ENCODE measurements at regions not wholly inside any gene's neighbourhood (a gene's known extent, or its start where the extent isn't known, plus 50 kb on each side); places are given as distances from the start of the nearest gene placed in this dataset.

DNA sequence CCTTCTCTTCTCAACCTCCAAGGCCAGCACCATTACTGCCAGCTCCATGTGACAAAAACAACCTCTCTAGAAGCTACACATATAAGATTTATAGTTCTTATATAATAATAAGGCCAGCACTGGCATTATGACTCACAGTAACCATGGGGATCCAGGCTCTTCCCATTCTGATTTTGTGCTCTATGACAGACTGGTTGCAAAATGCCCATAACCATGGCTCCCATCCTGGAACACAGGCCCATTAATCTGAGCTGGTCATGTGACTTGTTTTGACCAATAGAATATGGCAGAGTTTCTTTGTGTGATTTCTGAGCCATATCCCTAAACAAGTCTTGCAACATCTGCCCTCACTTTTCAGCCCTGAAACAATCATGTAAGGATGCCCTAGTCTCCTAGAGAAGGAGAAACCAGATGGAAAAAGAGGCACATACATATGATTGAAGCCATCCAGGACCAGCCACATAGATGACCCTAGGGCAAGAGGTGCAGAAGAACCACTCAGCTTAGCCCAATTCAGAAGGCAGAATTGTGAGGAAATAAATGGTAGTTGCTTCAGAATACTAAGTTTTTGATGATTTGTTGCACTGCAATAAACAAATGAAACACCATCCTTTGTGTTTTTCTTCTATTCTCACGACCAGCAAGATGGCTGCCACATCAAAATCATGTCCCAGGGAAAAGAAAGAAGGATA is 173.9 kb downstream of the SUCLG1 start:
- H3K9me3 ChIP-seq (ENCODE audit: control insufficient read depth, insufficient read depth, low read depth, low read length) = no peaks in the 10 kb centered on the region
- no peaks in the 10 kb centered on the region for H3K4me1 ChIP-seq (ENCODE audit: control insufficient read depth, insufficient read depth, low read length)
- H3K4me3 ChIP-seq (ENCODE audit: low read depth, low read length) = no peak overlapping the region
- no peaks in the 10 kb centered on the region for H3K36me3 ChIP-seq (ENCODE audit: control insufficient read depth in 2 of 2, insufficient read depth in 1 of 2, low read length in 2 of 2)
- H3K27ac ChIP-seq (ENCODE audit: extremely low read depth, low read depth, low read length) = no peak overlapping the region
- CTCF ChIA-PET = no interaction called here
- TF ChIP-seq ZNF239 (tag by site-specific recombination; IDR thresholded peaks at IDR 0.05) = no peak
- TF ChIP-seq WT1 (tag by site-specific recombination; IDR thresholded peaks at IDR 0.05) = no peak
- TF ChIP-seq REPIN1 (tag by site-specific recombination; IDR thresholded peaks at IDR 0.05; ENCODE audit: low read depth) = no peak
- no peak for TF ChIP-seq ZNF791 (tag by site-specific recombination; IDR thresholded peaks at IDR 0.05)
- TF ChIP-seq KLF8 (tag by site-specific recombination; IDR thresholded peaks at IDR 0.05) = no peak
- TF ChIP-seq, protein P1, sequence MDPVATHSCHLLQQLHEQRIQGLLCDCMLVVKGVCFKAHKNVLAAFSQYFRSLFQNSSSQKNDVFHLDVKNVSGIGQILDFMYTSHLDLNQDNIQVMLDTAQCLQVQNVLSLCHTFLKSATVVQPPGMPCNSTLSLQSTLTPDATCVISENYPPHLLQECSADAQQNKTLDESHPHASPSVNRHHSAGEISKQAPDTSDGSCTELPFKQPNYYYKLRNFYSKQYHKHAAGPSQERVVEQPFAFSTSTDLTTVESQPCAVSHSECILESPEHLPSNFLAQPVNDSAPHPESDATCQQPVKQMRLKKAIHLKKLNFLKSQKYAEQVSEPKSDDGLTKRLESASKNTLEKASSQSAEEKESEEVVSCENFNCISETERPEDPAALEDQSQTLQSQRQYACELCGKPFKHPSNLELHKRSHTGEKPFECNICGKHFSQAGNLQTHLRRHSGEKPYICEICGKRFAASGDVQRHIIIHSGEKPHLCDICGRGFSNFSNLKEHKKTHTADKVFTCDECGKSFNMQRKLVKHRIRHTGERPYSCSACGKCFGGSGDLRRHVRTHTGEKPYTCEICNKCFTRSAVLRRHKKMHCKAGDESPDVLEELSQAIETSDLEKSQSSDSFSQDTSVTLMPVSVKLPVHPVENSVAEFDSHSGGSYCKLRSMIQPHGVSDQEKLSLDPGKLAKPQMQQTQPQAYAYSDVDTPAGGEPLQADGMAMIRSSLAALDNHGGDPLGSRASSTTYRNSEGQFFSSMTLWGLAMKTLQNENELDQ (tag by site-specific recombination; IDR thresholded peaks at IDR 0.05; ENCODE audit: low read depth) = no peak
- no peak for TF ChIP-seq BCL11B (tag by site-specific recombination; IDR thresholded peaks at IDR 0.05; ENCODE audit: low read depth)
- TF ChIP-seq ZNF658 (tag by site-specific recombination; IDR thresholded peaks at IDR 0.05) = no peak
- TF ChIP-seq ZNF701 (tag by site-specific recombination; IDR thresholded peaks at IDR 0.05) = no peak
- no peak for TF ChIP-seq ZNF354C (tag by site-specific recombination; IDR thresholded peaks at IDR 0.05; ENCODE audit: borderline replicate concordance, low read depth)
- POLR2A ChIA-PET = no interaction called here

DNA sequence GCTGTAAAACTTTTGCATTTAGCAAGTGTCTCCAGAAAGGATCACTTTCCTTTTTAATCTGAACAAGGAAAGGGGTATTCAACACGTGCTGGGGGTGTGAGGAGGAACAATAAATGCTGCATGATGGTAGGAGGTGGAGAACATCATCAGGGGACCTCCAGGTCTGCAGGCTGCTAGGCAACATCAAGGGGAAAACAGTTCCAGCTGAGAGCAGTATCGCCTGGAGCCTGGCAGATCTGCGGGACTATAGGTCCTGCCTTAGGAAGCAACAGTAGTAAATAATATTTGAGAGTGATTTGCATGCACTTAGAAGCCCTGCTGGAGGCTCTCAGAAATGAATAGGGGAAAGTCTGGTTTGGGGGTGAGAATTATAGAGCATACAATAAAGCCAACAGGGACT is 175.6 kb downstream of the SUCLG1 start:
- POLR2A ChIA-PET = no interaction called here
- Histone ChIP-seq H3K27ac (ENCODE audit: extremely low read depth, low read depth, low read length) (no peak overlapping the region), H3K36me3 (ENCODE audit: control insufficient read depth in 2 of 2, insufficient read depth in 1 of 2, low read length in 2 of 2) (no peaks in the 10 kb centered on the region), H3K9me3 (ENCODE audit: control insufficient read depth, insufficient read depth, low read depth, low read length) (no peaks in the 10 kb centered on the region), H3K4me1 (ENCODE audit: control insufficient read depth, insufficient read depth, low read length) (no peaks in the 10 kb centered on the region), H3K4me3 (ENCODE audit: low read depth, low read length) (no peak overlapping the region)
- CTCF ChIA-PET = no interaction called here
- TF ChIP-seq KLF1 (tag by site-specific recombination; IDR thresholded peaks at IDR 0.05) = no peak
- TF ChIP-seq ZNF37A (tag by site-specific recombination; IDR thresholded peaks at IDR 0.05) = no peak
- TF ChIP-seq ZNF157 (tag by site-specific recombination; IDR thresholded peaks at IDR 0.05) = no peak
- TF ChIP-seq ZBTB8A (tag by site-specific recombination; IDR thresholded peaks at IDR 0.05) = no peak
- TF ChIP-seq PBX3 (CRISPR knock-in tag; IDR thresholded peaks at IDR 0.05) = no peak
- TF ChIP-seq ZBTB21 (tag by site-specific recombination; IDR thresholded peaks at IDR 0.05) = no peak
- TF ChIP-seq, protein P2, sequence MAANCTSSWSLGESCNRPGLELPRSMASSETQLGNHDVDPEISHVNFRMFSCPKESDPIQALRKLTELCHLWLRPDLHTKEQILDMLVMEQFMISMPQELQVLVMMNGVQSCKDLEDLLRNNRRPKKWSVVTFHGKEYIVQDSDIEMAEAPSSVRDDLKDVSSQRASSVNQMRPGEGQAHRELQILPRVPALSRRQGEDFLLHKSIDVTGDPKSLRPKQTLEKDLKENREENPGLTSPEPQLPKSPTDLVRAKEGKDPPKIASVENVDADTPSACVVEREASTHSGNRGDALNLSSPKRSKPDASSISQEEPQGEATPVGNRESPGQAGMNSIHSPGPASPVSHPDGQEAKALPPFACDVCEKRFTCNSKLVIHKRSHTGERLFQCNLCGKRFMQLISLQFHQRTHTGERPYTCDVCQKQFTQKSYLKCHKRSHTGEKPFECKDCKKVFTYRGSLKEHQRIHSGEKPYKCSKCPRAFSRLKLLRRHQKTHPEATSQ (tag by site-specific recombination; IDR thresholded peaks at IDR 0.05) = no peak
- no peak for TF ChIP-seq ZNF391 (tag by site-specific recombination; IDR thresholded peaks at IDR 0.05; ENCODE audit: borderline replicate concordance, low read depth)
- TF ChIP-seq, protein P3, sequence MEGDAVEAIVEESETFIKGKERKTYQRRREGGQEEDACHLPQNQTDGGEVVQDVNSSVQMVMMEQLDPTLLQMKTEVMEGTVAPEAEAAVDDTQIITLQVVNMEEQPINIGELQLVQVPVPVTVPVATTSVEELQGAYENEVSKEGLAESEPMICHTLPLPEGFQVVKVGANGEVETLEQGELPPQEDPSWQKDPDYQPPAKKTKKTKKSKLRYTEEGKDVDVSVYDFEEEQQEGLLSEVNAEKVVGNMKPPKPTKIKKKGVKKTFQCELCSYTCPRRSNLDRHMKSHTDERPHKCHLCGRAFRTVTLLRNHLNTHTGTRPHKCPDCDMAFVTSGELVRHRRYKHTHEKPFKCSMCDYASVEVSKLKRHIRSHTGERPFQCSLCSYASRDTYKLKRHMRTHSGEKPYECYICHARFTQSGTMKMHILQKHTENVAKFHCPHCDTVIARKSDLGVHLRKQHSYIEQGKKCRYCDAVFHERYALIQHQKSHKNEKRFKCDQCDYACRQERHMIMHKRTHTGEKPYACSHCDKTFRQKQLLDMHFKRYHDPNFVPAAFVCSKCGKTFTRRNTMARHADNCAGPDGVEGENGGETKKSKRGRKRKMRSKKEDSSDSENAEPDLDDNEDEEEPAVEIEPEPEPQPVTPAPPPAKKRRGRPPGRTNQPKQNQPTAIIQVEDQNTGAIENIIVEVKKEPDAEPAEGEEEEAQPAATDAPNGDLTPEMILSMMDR (tag by site-specific recombination; IDR thresholded peaks at IDR 0.05) = no peak

Measured in HEK293 (cell line).